T-cell (primary cell): ENCODE measurements at regions not wholly inside any gene's neighbourhood (a gene's known extent, or its start where the extent isn't known, plus 50 kb on each side); places are given as distances from the start of the nearest gene placed in this dataset.

Source experiments
- ATAC-seq, 4 experiments: fragments of 200-7000 bp in 3 of 4; fragments of 150-1000 bp in 1 of 4; cut with Tn5 transposase; replicated peaks in 1 of 4; 1 replicate in 3 of 4; 2 replicates in 1 of 4; pipeline ENCODE4 v1.10.0; 2021; ENCODE audit warnings: moderate library complexity in 3 of 4, mild to moderate bottlenecking in 2 of 4, moderate number of reproducible peaks in 1 of 4
- CTCF ChIA-PET, 2 donors: fragments of 300-600 bp; sonication (Branson Sonifier 250); formaldehyde crosslinking; loops; one replicate each; lab custom pipeline; 2022; ENCODE audit warnings: antibody characterized with exemption in 2 of 2; lab: Charles Lee
- POLR2A ChIA-PET, 2 donors: fragments of 300-600 bp; sonication (Branson Sonifier 250); formaldehyde crosslinking; loops; one replicate each; lab custom pipeline; 2022; ENCODE audit warnings: antibody characterized with exemption in 2 of 2; lab: Charles Lee
- DNase-seq, 35 experiments: peaks; one replicate each; pipeline versions ENCODE4 v3.0.0 to v3.0.0-alpha.2; 2013 to 2023
- H3K27ac ChIP-seq: one replicate; pipeline ENCODE4 v1.5.1; 2013; ENCODE audit warnings: low read length
- H3K27me3 ChIP-seq, 2 experiments: replicated peaks in 1 of 2; 1 replicate in 1 of 2; 2 replicates in 1 of 2; pipeline versions ENCODE4 v1.6.1 to v1.7.0; 2013; ENCODE audit warnings: low read length in 1 of 2, mixed read lengths in 1 of 2; ENCODE audit not compliant: control insufficient read depth in 2 of 2, insufficient read depth in 2 of 2; ENCODE audit errors: extremely low read depth in 1 of 2
- H3K36me3 ChIP-seq, 2 donors: 1 replicate in 1 of 2; 2 replicates in 1 of 2; pipeline versions ENCODE4 v1.6.1 to v1.7.0; 2013; ENCODE audit warnings: low read length in 1 of 2; ENCODE audit not compliant: control insufficient read depth in 2 of 2, insufficient read depth in 1 of 2; ENCODE audit errors: extremely low read depth in 1 of 2
- H3K4me1 ChIP-seq, 2 experiments: 1 replicate in 1 of 2; 2 replicates in 1 of 2; pipeline versions ENCODE4 v1.6.1 to v1.7.0; 2013; ENCODE audit warnings: low read length in 2 of 2, mixed read lengths in 1 of 2; ENCODE audit not compliant: insufficient read depth in 2 of 2, control insufficient read depth in 1 of 2; ENCODE audit errors: extremely low read depth in 1 of 2
- H3K4me3 ChIP-seq, 2 donors: 1 replicate in 1 of 2; 2 replicates in 1 of 2; pipeline versions ENCODE4 v1.5.1 to v1.7.0; 2013; ENCODE audit warnings: mild to moderate bottlenecking in 2 of 2, low read length in 1 of 2, moderate library complexity in 1 of 2; ENCODE audit not compliant: control insufficient read depth in 1 of 2; ENCODE audit errors: extremely low read depth in 1 of 2
- H3K9me3 ChIP-seq: 2 replicates; pipeline ENCODE4 v1.7.0; 2013
- H3K27ac Mint-ChIP-seq, 2 donors: one replicate each; pipeline ENCODE4 v1.8.0; 2020 to 2021; ENCODE audit warnings: mild to moderate bottlenecking in 2 of 2, mixed read lengths in 2 of 2
- H3K27me3 Mint-ChIP-seq, 2 donors: one replicate each; pipeline ENCODE4 v1.8.0; 2021 to 2022; ENCODE audit warnings: mixed read lengths in 2 of 2
- H3K36me3 Mint-ChIP-seq: one replicate; pipeline ENCODE4 v1.8.0; 2021; ENCODE audit warnings: mixed read lengths
- H3K4me1 Mint-ChIP-seq, 3 donors: one replicate each; pipeline ENCODE4 v1.8.0; 2020 to 2022; ENCODE audit warnings: mixed read lengths in 3 of 3, mild to moderate bottlenecking in 1 of 3
- H3K4me3 Mint-ChIP-seq, 3 donors: one replicate each; pipeline ENCODE4 v1.8.0; 2020 to 2022; ENCODE audit warnings: mild to moderate bottlenecking in 3 of 3, mixed read lengths in 3 of 3, moderate library complexity in 3 of 3
- H3K9me3 Mint-ChIP-seq, 3 donors: one replicate each; pipeline ENCODE4 v1.8.0; 2020 to 2022; ENCODE audit warnings: mixed read lengths in 3 of 3
- WGBS: methylation state at CpG from one replicate; pipeline ENCODE4 v1.1.5; 2013; ENCODE audit warnings: missing lambda C conversion rate; ENCODE audit not compliant: insufficient coverage; 5-methylcytosine and 5-hydroxymethylcytosine counted together

DNA sequence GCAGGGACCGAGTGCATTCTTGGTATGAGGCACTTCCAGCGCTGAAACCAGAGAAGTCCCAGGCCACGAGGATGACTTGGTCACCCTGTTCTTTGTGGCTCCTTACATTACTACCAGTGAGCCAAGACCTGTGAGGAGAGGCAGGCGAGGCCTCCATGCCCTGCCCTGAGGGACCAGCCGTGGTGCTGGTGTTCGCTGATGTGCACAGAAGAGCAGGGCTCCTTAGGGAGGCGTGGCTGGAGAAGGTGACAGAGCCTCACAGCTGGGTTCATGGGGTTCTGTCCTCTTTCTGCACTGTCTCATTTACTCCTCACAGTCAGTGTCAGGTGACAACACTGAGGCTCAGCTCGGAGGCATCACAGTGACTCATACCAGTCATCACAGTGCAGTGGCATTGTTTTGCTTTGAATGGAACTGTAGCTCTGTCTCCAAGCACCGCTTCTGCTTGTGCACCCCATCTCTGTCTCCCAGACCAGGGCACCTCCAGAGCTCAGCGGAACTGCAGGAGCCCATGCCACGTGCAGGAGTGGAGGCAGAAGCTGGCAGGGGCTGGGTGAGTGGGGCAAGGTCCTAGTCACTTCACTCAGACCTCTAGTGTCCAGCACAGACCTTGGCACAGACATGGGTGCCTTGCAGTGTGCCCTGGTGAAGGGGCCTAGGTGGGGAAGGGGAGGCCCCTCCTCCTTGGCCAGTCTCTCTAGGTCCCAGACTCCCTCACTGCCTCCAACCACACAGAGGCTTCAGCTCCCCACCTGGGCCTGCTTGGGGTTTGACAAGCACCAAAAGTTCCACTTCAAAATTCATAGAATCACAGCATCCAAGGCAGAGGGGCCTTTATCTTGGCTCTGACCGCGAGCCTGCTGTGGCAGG is 310.9 kb downstream of the MATN1 start:
- DNase-seq (peak in 2 of 35 experiments; percentile 1 to 15), ATAC-seq (no peak)
- no peaks in the 10 kb centered on the region for H3K4me1 ChIP-seq
- Mint-ChIP-seq H3K36me3 (no peaks in the 10 kb centered on the region), H3K27me3 (peaks cover 8 to 43% of the 10 kb centered on the region in 2 donors), H3K4me3 (no peak overlapping the region), H3K27ac (no peak overlapping the region), H3K4me1 (no peaks in the 10 kb centered on the region), H3K9me3 (no peaks in the 10 kb centered on the region)
- no peak overlapping the region for H3K27ac ChIP-seq
- ChIA-PET CTCF (no interaction called here), POLR2A (no interaction called here)
- H3K4me3 ChIP-seq, result no peak overlapping the region
- H3K36me3 ChIP-seq, result no peaks in the 10 kb centered on the region
- WGBS, result 47% methylated on average over 5 of the region's 13 CpGs
- no peaks in the 10 kb centered on the region for H3K9me3 ChIP-seq
- peaks cover 0 to 53% of the 10 kb centered on the region in 2 experiments for H3K27me3 ChIP-seq

- no peak overlapping the region for H3K4me3 ChIP-seq
- H3K27ac Mint-ChIP-seq, result no peak overlapping the region
- no peaks in the 10 kb centered on the region for H3K9me3 ChIP-seq
- ATAC-seq, result no peak
- H3K4me1 ChIP-seq, result no peaks in the 10 kb centered on the region
- H3K9me3 Mint-ChIP-seq, result no peaks in the 10 kb centered on the region
- no peaks in the 10 kb centered on the region for H3K36me3 ChIP-seq
- no peak overlapping the region for H3K27ac ChIP-seq
- ChIA-PET CTCF (no interaction called here), POLR2A (no interaction called here)
- H3K27me3 Mint-ChIP-seq, result peaks cover 8 to 40% of the 10 kb centered on the region in 2 donors
- WGBS, result 89% methylated on average over 6 of the region's 9 CpGs
- peaks cover 0 to 44% of the 10 kb centered on the region in 2 experiments for H3K27me3 ChIP-seq
- H3K4me1 Mint-ChIP-seq, result no peaks in the 10 kb centered on the region
- no peak overlapping the region for H3K4me3 Mint-ChIP-seq
- H3K36me3 Mint-ChIP-seq, result no peaks in the 10 kb centered on the region
- DNase-seq, result no peak
Observed at GRCh38 chr1:30411206-30411605, 312.2 kb downstream of the MATN1 start.

DNA sequence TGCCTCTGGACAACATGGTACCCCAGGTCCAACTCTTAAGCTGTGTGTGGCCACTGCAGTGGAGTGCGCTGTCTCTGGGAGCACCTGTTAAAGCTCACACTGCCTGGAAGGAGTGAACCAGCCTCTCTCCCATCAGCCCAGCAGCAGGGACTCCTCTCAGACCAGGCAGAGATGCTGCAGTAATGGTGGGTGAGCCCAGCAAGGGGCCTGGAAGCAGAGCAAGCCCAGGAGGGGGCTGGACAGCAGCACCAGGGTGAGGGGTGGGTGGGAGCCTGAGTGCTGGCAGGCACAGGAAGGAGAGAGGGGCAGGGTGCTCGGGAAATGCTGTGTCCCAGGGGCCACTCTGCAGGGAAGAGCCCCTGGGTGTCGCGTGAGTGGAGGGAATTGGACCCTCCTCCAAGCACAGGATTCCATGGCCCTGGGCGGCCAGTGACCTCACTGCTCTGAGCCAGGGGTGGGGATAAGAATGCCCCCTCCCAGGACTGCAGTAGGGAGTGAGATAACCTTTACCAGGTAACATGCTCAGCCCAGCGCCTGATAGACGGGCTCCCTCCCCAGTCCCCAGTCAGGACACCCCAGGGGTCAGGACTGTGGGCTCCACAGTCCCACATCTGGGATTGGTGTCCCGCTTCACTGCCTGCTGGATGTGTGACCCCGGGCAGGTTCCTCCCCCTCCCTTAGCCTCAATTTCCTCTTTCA is 313.1 kb downstream of the MATN1 start:
- H3K9me3 ChIP-seq, result no peaks in the 10 kb centered on the region
- DNase-seq (peak in 3 of 35 experiments; percentile 0 to 19 (median 1)), ATAC-seq (no peak)
- no peaks in the 10 kb centered on the region for H3K4me1 Mint-ChIP-seq
- H3K27me3 ChIP-seq, result peaks cover 0 to 37% of the 10 kb centered on the region in 2 experiments
- no peak overlapping the region for H3K27ac ChIP-seq
- H3K36me3 Mint-ChIP-seq, result no peaks in the 10 kb centered on the region
- H3K27me3 Mint-ChIP-seq, result peaks cover 11 to 38% of the 10 kb centered on the region in 2 donors
- no peaks in the 10 kb centered on the region for H3K36me3 ChIP-seq
- no peak overlapping the region for H3K4me3 ChIP-seq
- H3K4me1 ChIP-seq, result no peaks in the 10 kb centered on the region
- no peaks in the 10 kb centered on the region for H3K9me3 Mint-ChIP-seq
- ChIA-PET CTCF (no interaction called here), POLR2A (no interaction called here)
- 73% methylated on average over 5 of the region's 9 CpGs for WGBS
- no peak overlapping the region for H3K27ac Mint-ChIP-seq
- no peak overlapping the region for H3K4me3 Mint-ChIP-seq

DNA sequence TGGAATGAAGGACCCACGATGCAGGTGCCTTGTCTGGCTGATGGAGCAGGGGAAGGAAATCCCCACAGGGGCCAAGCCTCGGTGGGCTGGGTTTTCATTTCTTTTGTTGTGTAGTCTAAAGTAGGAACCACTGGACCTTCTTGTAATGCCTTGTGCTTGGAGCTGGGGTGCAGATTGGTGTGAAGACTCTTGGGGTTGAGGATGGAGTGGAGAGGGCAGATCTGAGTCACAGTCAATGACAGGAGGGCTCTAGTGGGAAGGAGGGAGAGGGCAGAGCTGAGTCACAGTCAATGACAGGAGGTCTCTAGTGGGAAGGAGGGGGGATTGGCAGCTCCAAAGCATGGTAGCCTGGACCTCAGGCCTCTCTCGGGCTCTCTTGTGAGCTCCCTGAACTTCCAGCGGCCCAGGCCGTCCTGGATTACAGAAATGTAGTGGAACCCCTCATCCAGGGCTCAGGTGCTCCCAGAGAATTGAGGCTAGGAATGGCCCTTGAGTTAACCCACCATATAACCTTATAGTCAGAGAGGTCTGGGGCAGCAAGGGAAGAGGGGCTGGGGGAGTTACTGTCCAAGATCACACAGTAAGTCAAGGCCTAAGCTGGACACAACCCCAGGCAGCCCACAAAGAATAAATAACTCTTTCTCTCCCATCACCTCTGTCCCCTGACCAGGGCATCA is 313.8 kb downstream of the MATN1 start:
- Histone ChIP-seq H3K27me3 (peaks cover 0 to 34% of the 10 kb centered on the region in 2 experiments), H3K9me3 (no peaks in the 10 kb centered on the region), H3K4me1 (no peaks in the 10 kb centered on the region), H3K4me3 (no peak overlapping the region), H3K27ac (no peak overlapping the region), H3K36me3 (no peaks in the 10 kb centered on the region)
- peak in 2 of 35 experiments; percentile 2 to 8 for DNase-seq
- Mint-ChIP-seq H3K27ac (no peak overlapping the region), H3K36me3 (no peaks in the 10 kb centered on the region), H3K9me3 (no peaks in the 10 kb centered on the region), H3K27me3 (peaks cover 11 to 35% of the 10 kb centered on the region in 2 donors), H3K4me1 (no peaks in the 10 kb centered on the region), H3K4me3 (no peak overlapping the region)
- ChIA-PET POLR2A (no interaction called here), CTCF (no interaction called here)
- WGBS, result 83% methylated on average over 1 of the region's 5 CpGs
- ATAC-seq, result no peak

GRCh38 chr1:30407865-30408580 is 315.4 kb downstream of the MATN1 start:
- H3K9me3 ChIP-seq, result no peaks in the 10 kb centered on the region
- H3K9me3 Mint-ChIP-seq, result no peaks in the 10 kb centered on the region
- ChIA-PET POLR2A (no interaction called here), CTCF (interaction anchor here in 1 of 2 donors (0.6 to 0.7 kb wide), 2 partner anchors 14 to 299 kb away, joined by 3 to 5 read pairs; no protein-coding TSS in a partner anchor)
- no peaks in the 10 kb centered on the region for H3K4me1 ChIP-seq
- no peaks in the 10 kb centered on the region for H3K36me3 ChIP-seq
- DNase-seq, result peak in 1 of 35 experiments; percentile 8
- WGBS, result 50% methylated on average over 6 of the region's 9 CpGs
- H3K27me3 ChIP-seq, result peaks cover 0 to 29% of the 10 kb centered on the region in 2 experiments
- H3K27me3 Mint-ChIP-seq, result peaks cover 11 to 34% of the 10 kb centered on the region in 2 donors
- H3K27ac Mint-ChIP-seq, result no peak overlapping the region
- no peak overlapping the region for H3K27ac ChIP-seq
- no peaks in the 10 kb centered on the region for H3K36me3 Mint-ChIP-seq
- H3K4me3 ChIP-seq, result no peak overlapping the region
- H3K4me3 Mint-ChIP-seq, result no peak overlapping the region
- ATAC-seq, result no peak
- H3K4me1 Mint-ChIP-seq, result no peaks in the 10 kb centered on the region
